Kidney (tissue), 13 donors: ENCODE measurements at regions not wholly inside any gene's neighbourhood (a gene's known extent, or its start where the extent isn't known, plus 50 kb on each side); places are given as distances from the start of the nearest gene placed in this dataset.

ENCODE experiments used
- DNase-seq, 5 donors: peaks; one replicate each; pipeline ENCODE4 v3.0.0-alpha.2; 2013 to 2020
- FAIRE-seq: peaks from 2 replicates; lab custom pipeline; 2012; peaks lifted over from hg19 to GRCh38; lab: Jason Lieb, UNC
- H3K27ac ChIP-seq, 2 donors: one replicate each; pipeline ENCODE4 v1.7.0; 2013; ENCODE audit warnings: low read depth in 2 of 2, low read length in 2 of 2, inconsistent platforms in 1 of 2
- H3K27me3 ChIP-seq: one replicate; pipeline ENCODE4 v1.7.1; 2013; ENCODE audit warnings: low read length, inconsistent platforms; ENCODE audit not compliant: control insufficient read depth, insufficient read depth
- H3K36me3 ChIP-seq, 3 donors: one replicate each; pipeline versions ENCODE4 v1.7.0 to v1.7.1; 2013; ENCODE audit warnings: low read length in 3 of 3, control low read depth in 1 of 3, inconsistent platforms in 1 of 3; ENCODE audit not compliant: insufficient read depth in 3 of 3, control insufficient read depth in 2 of 3
- H3K4me1 ChIP-seq, 3 donors: one replicate each; pipeline versions ENCODE4 v1.7.0 to v1.7.1; 2013; ENCODE audit warnings: low read length in 3 of 3, inconsistent platforms in 1 of 3, low read depth in 1 of 3; ENCODE audit not compliant: control insufficient read depth in 2 of 3, insufficient read depth in 2 of 3
- H3K4me3 ChIP-seq, 3 donors: one replicate each; pipeline versions ENCODE4 v1.7.0 to v1.8.1; 2013; ENCODE audit warnings: low read length in 3 of 3, control low read depth in 1 of 3, inconsistent platforms in 1 of 3
- H3K9ac ChIP-seq, 3 donors: one replicate each; pipeline versions ENCODE4 v1.7.0 to v1.7.1; 2013; ENCODE audit warnings: low read length in 3 of 3, control low read depth in 1 of 3, inconsistent platforms in 1 of 3
- H3K9me3 ChIP-seq, 3 donors: one replicate each; pipeline versions ENCODE4 v1.7.0 to v1.7.1; 2013; ENCODE audit warnings: low read length in 3 of 3, control low read depth in 1 of 3, inconsistent platforms in 1 of 3; ENCODE audit not compliant: control insufficient read depth in 2 of 3, insufficient read depth in 1 of 3
- intact Hi-C: fragments of 100-400 bp; cut with DNase I; formaldehyde crosslinking; loops from one replicate; pipeline ENCODE4 v1.11.1; 2022
- TF ChIP-seq, protein P1 (sequence below): IDR thresholded peaks from 3 replicates; pipeline ENCODE4 v1.5.1; 2012; ENCODE audit warnings: mild to moderate bottlenecking, moderate library complexity, borderline replicate concordance; ENCODE audit not compliant: insufficient read depth; ENCODE audit errors: extremely low read depth
- donor health status: control.
- donor health status: control.
- donor health status: control.
- donor health status: control.
- donor health status: control.
- donor health status: DM: yes; HTN: yes; CAD: no.
- donor health status: Normal renal cell carcinoma (clear cell type).

GRCh38 chr5:63154476-63155309 is 576.1 kb downstream of the LRRC70 start:
- intact Hi-C loops: no loop called here
- TF ChIP-seq, protein P1, sequence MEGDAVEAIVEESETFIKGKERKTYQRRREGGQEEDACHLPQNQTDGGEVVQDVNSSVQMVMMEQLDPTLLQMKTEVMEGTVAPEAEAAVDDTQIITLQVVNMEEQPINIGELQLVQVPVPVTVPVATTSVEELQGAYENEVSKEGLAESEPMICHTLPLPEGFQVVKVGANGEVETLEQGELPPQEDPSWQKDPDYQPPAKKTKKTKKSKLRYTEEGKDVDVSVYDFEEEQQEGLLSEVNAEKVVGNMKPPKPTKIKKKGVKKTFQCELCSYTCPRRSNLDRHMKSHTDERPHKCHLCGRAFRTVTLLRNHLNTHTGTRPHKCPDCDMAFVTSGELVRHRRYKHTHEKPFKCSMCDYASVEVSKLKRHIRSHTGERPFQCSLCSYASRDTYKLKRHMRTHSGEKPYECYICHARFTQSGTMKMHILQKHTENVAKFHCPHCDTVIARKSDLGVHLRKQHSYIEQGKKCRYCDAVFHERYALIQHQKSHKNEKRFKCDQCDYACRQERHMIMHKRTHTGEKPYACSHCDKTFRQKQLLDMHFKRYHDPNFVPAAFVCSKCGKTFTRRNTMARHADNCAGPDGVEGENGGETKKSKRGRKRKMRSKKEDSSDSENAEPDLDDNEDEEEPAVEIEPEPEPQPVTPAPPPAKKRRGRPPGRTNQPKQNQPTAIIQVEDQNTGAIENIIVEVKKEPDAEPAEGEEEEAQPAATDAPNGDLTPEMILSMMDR: no peak
- DNase-seq (no peak), FAIRE-seq (no peak)
- H3K36me3 ChIP-seq: no peaks in the 10 kb centered on the region
- H3K9me3 ChIP-seq: no peaks in the 10 kb centered on the region
- H3K27ac ChIP-seq: no peak overlapping the region
- no peak overlapping the region for H3K4me3 ChIP-seq
- H3K27me3 ChIP-seq: no peaks in the 10 kb centered on the region
- H3K4me1 ChIP-seq: no peaks in the 10 kb centered on the region
- H3K9ac ChIP-seq: no peak overlapping the region

DNA sequence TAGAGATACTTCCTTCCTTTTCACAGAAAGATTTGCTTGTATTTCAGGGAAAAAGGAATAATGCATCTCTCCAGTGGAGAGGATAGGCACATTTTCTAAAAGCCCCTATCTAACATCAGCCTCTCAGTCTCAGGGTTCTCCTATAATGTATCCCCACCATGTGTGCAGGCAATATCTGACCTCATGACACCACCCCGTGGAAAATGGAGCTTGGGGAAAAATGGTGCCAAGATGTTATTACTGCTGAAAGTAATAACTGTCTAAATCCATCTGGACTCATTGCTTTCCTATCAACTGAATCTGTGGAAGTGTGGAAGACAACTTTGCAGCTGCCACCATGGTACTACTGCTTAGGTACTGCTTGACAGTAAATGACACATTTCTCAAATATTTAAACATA is 574.3 kb downstream of the LRRC70 start:
- H3K4me3 ChIP-seq: no peak overlapping the region
- intact Hi-C loops: no loop called here
- no peaks in the 10 kb centered on the region for H3K27me3 ChIP-seq
- no peaks in the 10 kb centered on the region for H3K9me3 ChIP-seq
- no peak overlapping the region for H3K27ac ChIP-seq
- H3K9ac ChIP-seq: no peak overlapping the region
- no peaks in the 10 kb centered on the region for H3K36me3 ChIP-seq
- TF ChIP-seq, protein P1: no peak
- no peaks in the 10 kb centered on the region for H3K4me1 ChIP-seq
- DNase-seq (no peak), FAIRE-seq (no peak)

DNA sequence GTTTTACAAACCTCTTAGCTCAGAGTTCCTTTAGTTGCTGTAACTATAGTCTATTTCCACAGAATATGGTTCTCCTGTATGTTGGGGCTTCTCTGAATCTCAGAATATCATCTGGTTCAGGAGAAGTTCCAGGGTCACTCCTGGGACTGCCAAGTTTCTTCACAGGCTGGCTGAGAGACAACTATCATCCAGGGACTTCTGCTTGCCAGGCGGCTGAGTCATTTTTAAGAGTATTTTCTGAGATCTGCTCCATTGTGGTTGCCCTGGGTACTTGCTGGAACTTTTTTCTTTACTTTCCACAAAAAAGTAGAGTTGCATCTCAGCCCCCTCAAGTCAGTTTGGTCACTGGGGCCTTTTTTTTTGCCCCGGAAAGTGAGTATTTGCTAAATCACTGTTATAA is 566.5 kb downstream of the LRRC70 start:
- TF ChIP-seq, protein P1: no peak
- H3K4me1 ChIP-seq: no peaks in the 10 kb centered on the region
- H3K36me3 ChIP-seq: no peaks in the 10 kb centered on the region
- intact Hi-C loops: no loop called here
- DNase-seq: no peak
- no peak overlapping the region for H3K9ac ChIP-seq
- no peak for FAIRE-seq
- no peak overlapping the region for H3K27ac ChIP-seq
- H3K4me3 ChIP-seq: no peak overlapping the region
- no peaks in the 10 kb centered on the region for H3K27me3 ChIP-seq
- no peaks in the 10 kb centered on the region for H3K9me3 ChIP-seq
